GM23338 (cell line): ENCODE measurements at regions not wholly inside any gene's neighbourhood (a gene's known extent, or its start where the extent isn't known, plus 50 kb on each side); places are given as distances from the start of the nearest gene placed in this dataset.
"Not testable (repeated sequence)": the region's sequence is repeated elsewhere in the genome, so short reads cannot be mapped to it uniquely, and the experiment has no call there.

Source experiments
- ATAC-seq: fragments of 200-7000 bp; cut with Tn5 transposase; 3 replicates; pipeline ENCODE4 v1.9.1; 2020
- DNase-seq: peaks from one replicate; pipeline ENCODE4 v3.0.0-alpha.2; 2015; ENCODE audit warnings: low spot score
- H2AFZ ChIP-seq: fragments of 200-600 bp; sonication (generic); 2 replicates; pipeline ENCODE4 v1.8.0; 2016; ENCODE audit warnings: antibody characterized with exemption, mild to moderate bottlenecking, moderate library complexity
- H3F3A ChIP-seq: fragments of 200-600 bp; sonication (generic); replicated peaks from 2 replicates; pipeline ENCODE4 v1.8.0; 2017; ENCODE audit warnings: antibody characterized with exemption, mixed run types, low read depth
- H3K27ac ChIP-seq: fragments of 200-600 bp; sonication (generic); 2 replicates; pipeline ENCODE4 v1.6.1; 2016; ENCODE audit warnings: low read depth
- H3K27me3 ChIP-seq: fragments of 200-600 bp; sonication (generic); 2 replicates; pipeline ENCODE4 v1.8.0; 2016; ENCODE audit warnings: mild to moderate bottlenecking, mixed run types, moderate library complexity; ENCODE audit not compliant: insufficient read depth
- H3K36me3 ChIP-seq: fragments of 200-600 bp; sonication (generic); 2 replicates; pipeline ENCODE4 v1.8.0; 2016; ENCODE audit warnings: mild to moderate bottlenecking; ENCODE audit not compliant: insufficient read depth
- H3K4me1 ChIP-seq: fragments of 200-600 bp; sonication (generic); 2 replicates; pipeline ENCODE4 v1.8.0; 2016; ENCODE audit warnings: mild to moderate bottlenecking, moderate library complexity; ENCODE audit not compliant: insufficient read depth
- H3K4me2 ChIP-seq: fragments of 200-600 bp; sonication (generic); 2 replicates; pipeline ENCODE4 v1.7.1; 2017; ENCODE audit warnings: mixed run types
- H3K4me3 ChIP-seq: fragments of 200-600 bp; sonication (generic); 2 replicates; pipeline ENCODE4 v1.6.1; 2016; ENCODE audit warnings: mixed run types
- H3K79me2 ChIP-seq: fragments of 200-600 bp; sonication (generic); replicated peaks from 2 replicates; pipeline ENCODE4 v1.8.0; 2017; ENCODE audit warnings: mild to moderate bottlenecking; ENCODE audit not compliant: insufficient read depth
- H3K9me2 ChIP-seq: fragments of 200-600 bp; sonication (generic); 2 replicates; pipeline ENCODE4 v1.8.0; 2017; ENCODE audit not compliant: insufficient read depth
- H4K20me1 ChIP-seq: fragments of 200-600 bp; sonication (generic); replicated peaks from 2 replicates; pipeline ENCODE4 v1.8.0; 2017; ENCODE audit warnings: mild to moderate bottlenecking; ENCODE audit not compliant: insufficient read depth
- H3K27ac Mint-ChIP-seq: 2 replicates; pipeline ENCODE4 v1.8.0; 2020; ENCODE audit warnings: inconsistent platforms, mild to moderate bottlenecking, moderate library complexity, mixed read lengths
- H3K27me3 Mint-ChIP-seq: 3 replicates; pipeline ENCODE4 v1.8.0; 2022; ENCODE audit warnings: low read depth, mild to moderate bottlenecking, moderate library complexity, mixed read lengths, inconsistent platforms; ENCODE audit not compliant: insufficient read depth, poor library complexity
- H3K36me3 Mint-ChIP-seq: 3 replicates; pipeline ENCODE4 v1.8.0; 2021; ENCODE audit warnings: low read depth, mild to moderate bottlenecking, inconsistent platforms, moderate library complexity, mixed read lengths
- H3K4me1 Mint-ChIP-seq: 3 replicates; pipeline ENCODE4 v1.8.0; 2020; ENCODE audit warnings: mild to moderate bottlenecking, inconsistent platforms, mixed read lengths
- H3K4me3 Mint-ChIP-seq: 3 replicates; pipeline ENCODE4 v1.8.0; 2021; ENCODE audit warnings: moderate library complexity, mild to moderate bottlenecking, inconsistent platforms, mixed read lengths
- H3K9me3 Mint-ChIP-seq: 3 replicates; pipeline ENCODE4 v1.8.0; 2020; ENCODE audit warnings: moderate library complexity, mild to moderate bottlenecking, inconsistent platforms, mixed read lengths
- CREB1 ChIP-seq: fragments of 250-450 bp; sonication (Bioruptor Pico); IDR thresholded peaks from 2 replicates; pipeline ENCODE4 v1.5.0; 2020; ENCODE audit warnings: low read depth, mild to moderate bottlenecking, moderate library complexity
- CTCF ChIP-seq, 2 experiments: fragments of 200-600 bp in 1 of 2; sonication (generic) in 1 of 2; conservative IDR thresholded peaks; 2 replicates each; pipeline versions ENCODE4 v1.5.1 to v1.6.1; 2016 to 2017; ENCODE audit warnings: antibody characterized with exemption in 2 of 2, low read depth in 2 of 2, mild to moderate bottlenecking in 2 of 2, moderate library complexity in 1 of 2
- EZH2 ChIP-seq: fragments of 200-600 bp; sonication (generic); IDR thresholded peaks from one replicate; pipeline ENCODE4 v1.8.0; 2017; ENCODE audit warnings: antibody characterized with exemption, mild to moderate bottlenecking, low read depth; ENCODE audit not compliant: unreplicated experiment
- ZNF114 ChIP-seq: fragments of 250-450 bp; sonication (Bioruptor Pico); IDR thresholded peaks from 2 replicates; pipeline ENCODE4 v1.5.0; 2020; ENCODE audit warnings: mild to moderate bottlenecking, moderate library complexity
- ZNF331 ChIP-seq: fragments of 250-450 bp; sonication (Bioruptor Pico); IDR thresholded peaks from 2 replicates; pipeline ENCODE4 v1.5.0; 2020; ENCODE audit warnings: low read depth, mild to moderate bottlenecking, moderate library complexity

DNA sequence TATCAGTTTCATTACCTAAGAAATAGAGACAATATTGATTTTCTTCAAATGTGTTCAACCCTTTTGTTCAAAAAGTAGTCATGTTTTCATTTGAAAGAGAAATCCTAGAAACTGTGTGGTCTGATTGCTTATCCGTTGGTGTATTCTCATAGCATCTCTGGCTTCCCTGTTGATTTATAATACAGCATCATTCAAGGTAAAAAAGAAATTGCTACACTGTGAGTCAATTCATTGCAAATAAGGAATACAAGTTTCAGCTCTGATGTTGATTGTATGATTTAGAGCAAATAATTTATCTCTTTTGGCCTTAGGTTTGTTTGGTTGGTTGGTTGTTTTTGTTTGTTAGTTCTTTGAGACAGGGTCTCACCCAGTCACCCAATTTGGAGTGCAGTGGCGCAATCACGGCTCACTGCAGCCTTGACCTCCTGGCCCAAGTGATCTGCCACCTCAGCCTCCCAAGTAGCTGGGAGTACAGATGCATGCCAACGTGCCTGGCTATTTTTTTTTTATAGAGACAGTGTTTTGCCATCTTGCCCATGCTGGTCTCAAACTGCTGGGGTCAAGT is 185.5 kb upstream of the TNFAIP3 start:
- Histone ChIP-seq H3K9me2 (no peaks in the 10 kb centered on the region; the same call in none of the 2 replicates), H4K20me1 (no peaks in the 10 kb centered on the region), H3K79me2 (no peaks in the 10 kb centered on the region), H3K4me3 (no peak overlapping the region), H3K27me3 (no peaks in the 10 kb centered on the region), H3K4me2 (no peak overlapping the region), H3K36me3 (no peaks in the 10 kb centered on the region), H3K4me1 (no peaks in the 10 kb centered on the region), H3K27ac (no peak overlapping the region), H2AFZ (no peak overlapping the region; the same call in 1 of the 2 replicates), H3F3A (no peaks in the 10 kb centered on the region)
- peaks cover 11% of the 10 kb centered on the region; the same call in 1 of the 3 replicates for H3K9me3 Mint-ChIP-seq
- H3K36me3 Mint-ChIP-seq: no peaks in the 10 kb centered on the region; the same call in 2 of the 3 replicates
- DNase-seq (no peak), ATAC-seq (no peak)
- no peak for TF ChIP-seq ZNF331 (CRISPR knock-in tag)
- TF ChIP-seq CTCF (conservative IDR thresholded peaks at IDR 0.05; ENCODE audit: low read depth in 2 of 2): no peak
- TF ChIP-seq ZNF114: no peak
- H3K27ac Mint-ChIP-seq: no peak overlapping the region
- H3K4me1 Mint-ChIP-seq: no peaks in the 10 kb centered on the region
- no peak overlapping the region for H3K4me3 Mint-ChIP-seq
- peaks cover 3% of the 10 kb centered on the region for H3K27me3 Mint-ChIP-seq

DNA sequence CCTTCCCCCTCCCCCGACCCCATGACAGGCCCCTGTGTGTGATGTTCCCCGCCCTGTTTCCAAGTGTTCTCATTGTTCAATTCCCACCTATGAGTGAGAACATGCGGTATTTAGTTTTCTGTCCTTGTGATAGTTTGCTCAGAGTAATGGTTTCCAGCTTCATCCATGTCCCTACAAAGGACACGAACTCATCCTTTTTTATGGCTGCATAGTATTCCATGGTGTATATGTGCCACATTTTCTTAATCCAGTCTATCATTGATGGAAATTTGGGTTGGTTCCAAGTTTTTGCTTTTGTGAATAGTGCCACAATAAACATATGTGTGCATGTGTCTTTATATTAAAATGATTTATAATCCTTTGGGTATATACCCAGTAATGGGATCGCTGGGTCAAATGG is 184.4 kb upstream of the TNFAIP3 start:
- not testable (repeated sequence) for H4K20me1 ChIP-seq, H3K36me3 Mint-ChIP-seq, H3K4me3 Mint-ChIP-seq, H3K9me2 ChIP-seq, H3K4me2 ChIP-seq, H3K27ac ChIP-seq, H3K4me1 Mint-ChIP-seq, H3F3A ChIP-seq, H3K4me1 ChIP-seq, DNase-seq, H3K79me2 ChIP-seq, H3K4me3 ChIP-seq, H3K27ac Mint-ChIP-seq, H3K27me3 ChIP-seq, H3K36me3 ChIP-seq, ATAC-seq, H3K27me3 Mint-ChIP-seq, H2AFZ ChIP-seq
- H3K9me3 Mint-ChIP-seq: peaks cover 11% of the 10 kb centered on the region; the same call in 1 of the 3 replicates

GRCh38 chr6:137683916-137684315 is 183.1 kb upstream of the TNFAIP3 start:
- Mint-ChIP-seq H3K4me3 (no peak overlapping the region), H3K4me1 (no peaks in the 10 kb centered on the region), H3K27me3 (peaks cover 3% of the 10 kb centered on the region), H3K36me3 (no peaks in the 10 kb centered on the region; the same call in 2 of the 3 replicates), H3K27ac (no peak overlapping the region), H3K9me3 (peaks cover 3% of the 10 kb centered on the region; the same call in 1 of the 3 replicates)
- no peak overlapping the region for H2AFZ ChIP-seq
- no peaks in the 10 kb centered on the region for H4K20me1 ChIP-seq
- no peaks in the 10 kb centered on the region for H3K27me3 ChIP-seq
- no peaks in the 10 kb centered on the region for H3K79me2 ChIP-seq
- no peak overlapping the region for H3K4me2 ChIP-seq
- DNase-seq (no peak), ATAC-seq (no peak)
- H3K4me3 ChIP-seq: no peak overlapping the region
- H3K4me1 ChIP-seq: no peaks in the 10 kb centered on the region
- H3F3A ChIP-seq: no peaks in the 10 kb centered on the region
- no peaks in the 10 kb centered on the region for H3K36me3 ChIP-seq
- H3K27ac ChIP-seq: no peak overlapping the region
- H3K9me2 ChIP-seq: no peaks in the 10 kb centered on the region; the same call in none of the 2 replicates
- TF ChIP-seq CREB1 (CRISPR knock-in tag): no peak
- no peak for TF ChIP-seq ZNF331 (CRISPR knock-in tag)
- TF ChIP-seq CTCF (conservative IDR thresholded peaks at IDR 0.05; ENCODE audit: low read depth in 2 of 2): no peak
- no peak for TF ChIP-seq EZH2
